ENCODE measurements at regions not wholly inside any gene's neighbourhood (a gene's known extent, or its start where the extent isn't known, plus 50 kb on each side); places are given as distances from the start of the nearest gene placed in this dataset.

DNA sequence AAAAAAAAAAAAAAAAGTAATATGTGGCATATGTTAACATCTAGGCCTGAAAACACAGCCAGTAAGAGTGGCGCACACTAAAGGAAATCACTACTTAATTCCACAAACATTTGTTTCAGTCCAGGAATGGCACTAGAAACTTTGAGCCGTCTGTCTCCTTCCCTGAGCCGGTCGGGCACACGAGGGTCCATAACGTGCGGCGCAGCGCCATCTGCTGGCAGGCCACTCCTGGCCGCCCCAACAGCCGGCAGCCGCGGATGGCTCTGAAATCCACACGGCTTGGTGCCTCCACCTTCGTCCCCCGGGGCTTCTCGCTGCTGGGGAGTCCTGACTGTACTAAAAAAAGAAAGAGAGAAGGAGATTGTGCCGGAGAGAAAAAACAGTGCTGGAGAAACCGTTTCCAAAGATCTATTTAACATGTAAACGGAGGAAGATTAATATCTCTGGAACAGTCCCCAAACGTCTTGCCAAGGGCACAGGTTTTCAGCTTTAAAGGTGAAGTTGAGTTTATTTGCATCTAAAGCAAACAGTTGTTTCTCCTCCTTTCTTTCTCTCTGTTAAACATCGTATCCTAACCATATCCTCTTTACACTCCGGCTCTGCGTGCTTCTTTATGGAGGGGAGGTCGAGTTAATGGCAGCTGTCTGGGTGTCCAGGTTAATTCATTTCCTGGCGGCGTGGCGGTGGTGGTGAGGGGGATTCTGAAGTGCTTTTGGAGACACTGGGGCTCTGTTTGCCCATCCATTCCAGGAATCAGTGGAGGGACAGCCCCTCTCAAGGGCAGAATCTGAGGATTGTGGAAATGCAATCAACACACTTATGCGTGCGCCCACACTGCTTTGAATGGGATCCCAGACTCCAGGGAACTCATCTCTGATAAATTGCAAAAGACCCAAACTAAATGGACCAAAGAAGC lies 611.3 kb upstream of the SALL1 start:
- peak in 1 of 2 donors; percentile 13 for DNase-seq

GRCh38 chr16:51761001-51761400 lies 609.9 kb upstream of the SALL1 start:
- no peak for DNase-seq

DNA sequence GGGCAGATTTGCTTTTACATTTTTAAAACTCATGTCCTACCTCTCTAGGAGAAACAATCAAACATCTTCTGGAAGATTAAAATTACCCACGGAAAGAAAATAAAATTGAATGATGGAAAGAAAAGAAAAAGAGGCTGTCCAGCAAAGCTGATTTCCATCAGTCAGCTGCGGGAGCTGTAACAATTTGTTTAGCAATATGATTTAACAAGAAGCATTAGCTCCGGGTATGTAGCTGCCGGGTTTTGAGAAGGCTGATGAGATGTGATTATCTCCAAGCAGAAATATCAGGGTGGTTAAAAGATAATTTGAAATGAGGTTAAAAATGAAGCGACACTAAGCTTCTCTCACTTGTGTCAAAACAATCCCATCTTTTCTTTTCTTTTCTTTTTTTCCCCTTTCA lies 608.9 kb upstream of the SALL1 start:
- DNase-seq = no peak

DNA sequence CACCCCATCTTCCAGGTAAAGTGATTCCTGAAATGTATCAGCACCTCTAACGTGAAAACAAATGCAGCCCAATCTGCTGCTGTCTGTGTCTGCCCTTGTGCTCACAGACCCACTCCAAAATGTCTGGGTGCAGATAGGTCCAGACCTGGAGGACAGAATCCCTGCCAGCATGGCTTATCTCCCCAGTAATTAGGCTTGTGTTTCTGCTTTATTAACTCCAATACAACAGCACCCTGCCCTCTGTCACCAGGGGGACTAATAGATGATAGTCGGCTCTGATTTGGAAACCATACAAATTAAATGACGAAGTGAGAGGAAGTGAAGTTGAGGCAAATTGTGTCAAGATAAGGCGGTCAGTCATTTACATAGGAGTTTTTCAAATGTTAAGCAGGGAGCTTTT lies 608.3 kb upstream of the SALL1 start:
- no peak for DNase-seq

GRCh38 chr16:51757921-51758479 lies 606.9 kb upstream of the SALL1 start:
- no peak for DNase-seq

- DNase-seq = no peak
Observed at GRCh38 chr16:51757505-51757904, 606.4 kb upstream of the SALL1 start.

- DNase-seq = no peak
Observed at GRCh38 chr16:51757124-51757470, 606.0 kb upstream of the SALL1 start.

DNA sequence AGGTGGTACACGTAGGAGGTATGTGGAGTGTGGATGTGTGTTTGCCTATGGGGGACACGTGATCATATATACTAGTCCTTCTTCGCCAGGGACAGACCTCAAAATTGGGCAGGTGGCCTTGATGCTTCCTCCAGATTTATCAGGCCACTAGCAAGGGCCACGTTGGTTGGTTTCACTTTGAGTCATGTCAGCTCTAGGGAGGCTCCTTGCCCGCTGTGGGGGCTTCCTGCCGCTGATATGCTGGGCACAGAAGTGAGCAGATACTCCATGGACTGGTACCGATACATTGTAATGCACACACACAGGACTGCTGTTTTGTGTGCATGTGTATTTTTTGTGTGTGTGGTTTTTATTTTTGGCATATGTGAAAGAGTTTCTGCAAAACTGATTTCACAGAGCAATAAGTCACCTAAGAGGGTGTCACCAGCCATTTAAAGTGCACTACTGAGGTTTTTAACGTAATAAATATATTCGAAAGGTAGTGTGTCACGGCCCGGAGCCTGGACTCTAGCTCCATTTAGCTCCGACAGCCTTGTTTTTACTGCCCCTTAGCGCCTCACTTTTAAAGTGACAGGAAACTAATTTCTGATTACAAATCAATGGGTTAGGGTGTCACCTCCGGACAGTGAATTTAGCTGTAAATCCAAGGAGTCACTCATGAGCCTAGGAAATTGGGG lies 605.5 kb upstream of the SALL1 start:
- DNase-seq = no peak

DNA sequence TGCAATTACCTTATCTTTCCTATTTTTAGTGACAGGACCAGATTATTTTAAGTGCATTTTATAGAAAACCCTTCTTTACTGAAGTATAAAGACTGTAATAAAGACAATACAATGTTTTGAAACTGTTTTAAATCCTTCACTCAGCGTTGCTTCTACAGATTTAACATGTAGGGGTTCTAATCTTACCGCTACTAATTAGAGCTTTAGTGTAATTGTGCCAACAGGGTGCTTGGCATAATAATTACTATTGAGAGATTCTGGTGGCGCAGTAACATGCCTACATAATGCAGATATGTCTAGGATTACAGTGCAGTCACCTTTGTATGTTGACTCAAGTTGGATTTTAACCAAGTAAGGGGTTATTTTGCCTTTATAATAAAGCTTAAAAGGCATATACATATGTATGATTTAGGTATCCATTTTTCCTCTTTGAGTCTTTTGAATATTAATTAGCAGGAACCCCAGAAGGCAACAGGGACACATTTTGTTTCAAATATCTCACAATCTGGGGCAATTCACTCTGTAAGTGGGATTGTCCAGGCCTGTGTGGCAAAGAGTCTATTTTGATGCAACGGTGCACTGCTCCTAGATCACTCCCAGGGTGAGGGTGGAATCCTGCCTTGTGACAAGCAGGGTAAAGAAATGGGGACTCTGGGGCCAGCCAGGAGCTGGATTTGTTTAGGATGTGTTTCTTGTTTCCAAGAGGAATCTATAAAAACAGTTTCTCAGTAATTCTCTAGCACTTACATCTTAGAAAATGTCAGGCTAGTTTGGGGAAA lies 604.7 kb upstream of the SALL1 start:
- DNase-seq = no peak

- DNase-seq = no peak
Observed at GRCh38 chr16:51755039-51755501, 604.0 kb upstream of the SALL1 start.

DNA sequence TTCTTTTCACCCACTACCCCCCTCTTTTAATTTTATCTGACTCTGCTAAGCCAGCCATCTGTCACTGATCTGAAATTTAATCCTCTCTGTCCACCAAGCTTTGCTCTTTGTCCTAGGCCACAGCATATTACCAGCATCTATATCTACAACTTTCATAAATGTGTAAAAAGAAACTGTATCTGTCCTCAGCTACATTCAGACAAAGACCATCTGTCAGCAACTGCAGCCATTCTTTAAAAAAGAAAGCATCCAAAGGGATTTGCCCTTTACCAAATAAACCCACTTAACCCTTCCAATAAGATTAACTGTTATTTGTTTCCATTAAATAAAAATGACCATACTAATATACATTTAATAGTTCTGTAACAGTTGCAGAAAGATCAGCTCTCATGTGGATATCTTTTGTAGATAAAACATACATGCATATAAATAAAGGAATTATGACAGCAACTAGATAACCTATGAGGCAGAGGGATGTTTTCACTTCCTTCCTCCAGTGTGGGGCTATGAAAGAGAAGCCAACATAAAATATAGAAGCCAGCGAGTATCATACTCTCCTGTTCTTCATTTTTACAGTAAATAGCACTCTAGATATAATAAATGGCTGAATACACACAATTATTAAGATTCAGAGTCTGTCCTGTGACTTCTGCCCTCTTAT lies 602.5 kb upstream of the SALL1 start:
- DNase-seq = no peak

- DNase-seq = no peak
Observed at GRCh38 chr16:51752438-51752995, 601.4 kb upstream of the SALL1 start.

- DNase-seq = no peak
Observed at GRCh38 chr16:51747329-51747728, 596.3 kb upstream of the SALL1 start.

DNA sequence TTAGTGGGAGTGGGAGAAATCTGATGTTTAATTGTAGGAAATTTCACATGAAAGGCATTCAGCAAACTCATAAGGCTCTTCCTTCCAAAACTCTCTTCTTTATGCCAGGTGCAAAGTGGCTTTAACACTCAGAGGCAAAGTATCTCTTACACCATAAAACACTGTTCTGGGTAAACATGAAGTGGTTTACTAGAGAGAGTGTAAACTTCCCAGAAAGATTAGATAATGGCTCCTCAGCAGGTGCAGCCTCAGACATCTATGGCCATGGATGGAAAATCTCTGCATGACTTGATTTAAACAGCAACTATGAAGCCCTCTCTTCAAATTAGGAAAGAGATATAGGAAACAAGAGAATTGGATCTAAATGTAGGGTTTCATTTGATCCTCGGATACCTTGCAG lies 583.1 kb upstream of the SALL1 start:
- no peak for DNase-seq

- no peak for DNase-seq
Observed at GRCh38 chr16:51733181-51733580, 582.1 kb upstream of the SALL1 start.

DNA sequence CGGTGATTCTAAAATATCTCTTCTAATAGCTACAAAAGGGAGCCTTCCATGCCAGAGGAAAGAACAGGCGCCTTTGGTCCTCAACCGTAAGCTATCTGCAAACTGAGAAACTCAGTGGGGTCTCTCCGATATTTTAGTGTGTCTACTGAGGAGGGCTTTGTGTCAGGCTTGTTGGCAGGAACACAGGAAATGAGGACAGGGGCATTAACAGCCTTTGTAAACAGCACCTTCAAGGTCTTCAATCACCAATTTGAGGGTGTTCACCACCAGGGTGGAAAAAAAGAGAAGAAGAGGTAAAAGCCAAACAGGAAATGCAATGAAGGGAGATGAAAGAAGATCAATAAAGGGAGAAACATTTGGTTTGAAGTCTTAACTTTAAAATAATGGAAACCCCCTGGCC lies 580.1 kb upstream of the SALL1 start:
- no peak for DNase-seq

GRCh38 chr16:51723036-51723724 lies 572.1 kb upstream of the SALL1 start:
- no peak for DNase-seq

DNA sequence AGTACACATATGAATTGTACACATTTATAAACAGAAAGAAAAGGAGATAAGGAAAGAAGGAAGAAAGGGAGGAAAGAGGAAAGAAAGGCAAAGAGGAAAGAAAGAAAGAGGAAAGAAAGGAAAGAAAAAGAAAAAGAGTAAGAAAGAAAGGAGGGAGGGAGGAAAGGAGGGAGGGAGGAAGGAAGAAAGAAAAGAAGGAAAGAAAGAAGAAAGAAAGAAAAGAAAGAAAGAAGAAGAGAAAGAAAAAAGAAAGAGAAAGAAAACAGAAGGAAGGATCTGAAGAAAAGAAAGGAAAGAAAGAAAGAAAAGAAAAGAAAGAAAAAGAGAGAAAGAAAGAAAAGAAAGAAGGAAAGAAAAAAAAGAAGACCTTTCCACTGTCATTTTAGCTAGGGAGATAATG lies 571.4 kb upstream of the SALL1 start:
- no peak for DNase-seq

GRCh38 chr16:51719376-51719775 lies 568.3 kb upstream of the SALL1 start:
- DNase-seq = no peak

DNA sequence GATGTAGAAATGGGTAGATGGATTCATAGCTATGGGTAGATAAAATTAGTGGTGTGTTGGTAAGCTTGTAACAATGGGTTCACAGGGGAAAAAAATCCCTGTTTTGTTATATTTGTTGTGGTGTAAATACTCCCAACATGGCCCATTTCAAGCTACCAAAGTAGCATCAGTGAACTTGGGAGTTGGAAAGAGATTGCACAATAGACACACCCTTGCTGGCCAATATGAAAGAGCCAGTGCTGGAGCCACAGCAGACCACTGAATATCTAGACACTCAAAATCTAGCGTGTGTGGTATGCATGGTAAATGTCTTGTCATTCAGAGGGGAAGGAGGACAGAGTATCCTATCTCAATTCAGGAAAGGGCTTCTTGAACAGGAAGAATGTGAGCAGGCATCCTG lies 565.1 kb upstream of the SALL1 start:
- no peak for DNase-seq

- no peak for DNase-seq
Observed at GRCh38 chr16:51713502-51713901, 562.4 kb upstream of the SALL1 start.

Measured in CD4-positive, alpha-beta T cell treated with Interferon alpha-2 for 1 hour (primary cell).